HepG2 (cell line): ENCODE measurements at regions not wholly inside any gene's neighbourhood (a gene's known extent, or its start where the extent isn't known, plus 50 kb on each side); places are given as distances from the start of the nearest gene placed in this dataset.

ENCODE experiments used
- ATAC-seq: fragments of 200-7000 bp; cut with Tn5 transposase; 3 replicates; pipeline ENCODE4 v1.9.1; 2020; ENCODE audit warnings: mild to moderate bottlenecking, moderate library complexity
- BruUV-seq: library from RNA; stranded (reverse); fragments of 400-500 nt; replicated peaks from 2 replicates; lab custom pipeline; 2021; lab: Mats Ljungman, UMichigan
- CTCF ChIA-PET: fragments of 300-600 bp; formaldehyde crosslinking; extraction: SDS; loops from one replicate; lab custom pipeline; 2021; ENCODE audit warnings: low total read pairs, inconsistent platforms, low intra/inter-chr PET ratio; lab: Yijun Ruan, JAX
- POLR2A ChIA-PET: fragments of 350-600 bp; sonication (Branson Sonifier 250); formaldehyde crosslinking; loops from one replicate; lab custom pipeline; 2020; ENCODE audit warnings: antibody characterized with exemption, inconsistent platforms; lab: Yijun Ruan, JAX
- DNase-seq: peaks from one replicate; pipeline ENCODE4 v3.0.0-alpha.2; 2015; ENCODE audit warnings: low spot score
- FAIRE-seq: peaks from 3 replicates; lab custom pipeline; 2011; peaks lifted over from hg19 to GRCh38; lab: Jason Lieb, UNC
- H2AFZ ChIP-seq: one replicate; pipeline ENCODE4 v1.6.1; 2011; ENCODE audit warnings: low read length, inconsistent platforms
- H3K27ac ChIP-seq: fragments of 300-600 bp; 3 replicates; pipeline ENCODE4 v1.8.0; 2011; ENCODE audit warnings: mixed run types, mild to moderate bottlenecking, mixed read lengths, low read length, inconsistent platforms; ENCODE audit not compliant: insufficient read depth; ENCODE audit errors: extremely low read length
- H3K27me3 ChIP-seq, 2 experiments: fragments of 200-600 bp in 1 of 2; 2 replicates in 1 of 2; 3 replicates in 1 of 2; pipeline versions ENCODE4 v1.6.0 to v1.8.0; 2011; ENCODE audit warnings: low read length in 2 of 2, mild to moderate bottlenecking in 2 of 2, moderate library complexity in 2 of 2, inconsistent platforms in 1 of 2; ENCODE audit not compliant: insufficient read depth in 2 of 2, control insufficient read depth in 1 of 2
- H3K36me3 ChIP-seq, 2 experiments: fragments of 200-600 bp in 1 of 2; replicated peaks in 1 of 2; 2 replicates in 1 of 2; 3 replicates in 1 of 2; pipeline versions ENCODE4 v1.5.1 to v1.8.0; 2011; ENCODE audit warnings: low read length in 2 of 2, inconsistent platforms in 1 of 2; ENCODE audit not compliant: insufficient read depth in 2 of 2, control insufficient read depth in 1 of 2
- H3K4me1 ChIP-seq: 2 replicates; pipeline ENCODE4 v1.5.1; 2012; ENCODE audit warnings: low read length, inconsistent platforms; ENCODE audit not compliant: insufficient read depth
- H3K4me2 ChIP-seq: 2 replicates; pipeline ENCODE4 v1.6.0; 2011; ENCODE audit warnings: low read depth, low read length, inconsistent platforms
- H3K4me3 ChIP-seq, 3 experiments: fragments of 200-600 bp in 1 of 3; sonication (generic), shearing (Covaris generic) in 1 of 3; replicated peaks in 1 of 3; 2 replicates each; pipeline ENCODE4 v1.5.1; 2011 to 2016; ENCODE audit warnings: low read length in 3 of 3, inconsistent platforms in 2 of 3, low read depth in 2 of 3, mild to moderate bottlenecking in 2 of 3, control low read depth in 1 of 3, mixed read lengths in 1 of 3; ENCODE audit not compliant: insufficient read depth in 1 of 3
- H3K79me2 ChIP-seq: one replicate; pipeline ENCODE4 v1.6.1; 2011; ENCODE audit warnings: low read length, inconsistent platforms; ENCODE audit not compliant: insufficient read depth
- H3K9ac ChIP-seq: 2 replicates; pipeline ENCODE4 v1.6.0; 2011; ENCODE audit warnings: mild to moderate bottlenecking, low read depth, low read length, inconsistent platforms; ENCODE audit not compliant: insufficient read depth
- H3K9me3 ChIP-seq: 2 replicates; pipeline ENCODE4 v1.5.1; 2012; ENCODE audit warnings: mild to moderate bottlenecking, low read length
- H4K20me1 ChIP-seq: 2 replicates; pipeline ENCODE4 v1.6.0; 2011; ENCODE audit warnings: inconsistent platforms, mild to moderate bottlenecking, low read length, moderate library complexity; ENCODE audit not compliant: insufficient read depth
- CBX2 ChIP-seq, 2 experiments: fragments of 200-600 bp in 1 of 2; sonication (generic); formaldehyde crosslinking in 1 of 2; IDR thresholded peaks; 2 replicates each; pipeline versions ENCODE4 v1.7.0 to v1.8.1; 2018 to 2022; ENCODE audit warnings: low read depth in 2 of 2, low read length in 1 of 2, mild to moderate bottlenecking in 1 of 2, missing genetic modification reagents in 1 of 2
- HMG20A ChIP-seq: IDR thresholded peaks from 2 replicates; pipeline ENCODE4 v1.6.1; 2016; ENCODE audit warnings: borderline replicate concordance
- IRF2 ChIP-seq: IDR thresholded peaks from 2 replicates; pipeline ENCODE4 v1.6.1; 2018; ENCODE audit warnings: missing genetic modification reagents, missing compliant biosample characterization
- KLF13 ChIP-seq: sonication (generic); formaldehyde crosslinking; IDR thresholded peaks from 2 replicates; pipeline ENCODE4 v1.4.0; 2020; ENCODE audit warnings: mild to moderate bottlenecking, missing genetic modification reagents
- LBX2 ChIP-seq: sonication (generic); formaldehyde crosslinking; IDR thresholded peaks from 2 replicates; pipeline ENCODE4 v1.5.0; 2020; ENCODE audit warnings: missing genetic modification reagents, mild to moderate bottlenecking, borderline replicate concordance
- NFRKB ChIP-seq: fragments of 450-650 bp; IDR thresholded peaks from 2 replicates; pipeline ENCODE4 v1.6.1; 2017
- RNF2 ChIP-seq: fragments of 450-650 bp; conservative IDR thresholded peaks from 2 replicates; pipeline ENCODE4 v1.6.1; 2016; ENCODE audit warnings: low read depth
- SOX5 ChIP-seq: IDR thresholded peaks from 2 replicates; pipeline ENCODE4 v1.6.1; 2016; ENCODE audit warnings: borderline replicate concordance
- SRY ChIP-seq: sonication (generic); formaldehyde crosslinking; IDR thresholded peaks from 2 replicates; pipeline ENCODE4 v1.8.0; 2022; ENCODE audit warnings: mild to moderate bottlenecking, missing genetic modification reagents
- THAP11 ChIP-seq: IDR thresholded peaks from 2 replicates; pipeline ENCODE4 v1.6.1; 2016; ENCODE audit warnings: missing biosample characterization, missing genetic modification reagents
- TRIM24 ChIP-seq: sonication (generic); formaldehyde crosslinking; IDR thresholded peaks from 2 replicates; pipeline ENCODE4 v1.8.0; 2022; ENCODE audit warnings: mild to moderate bottlenecking, missing genetic modification reagents
- ZBTB4 ChIP-seq: sonication (generic); formaldehyde crosslinking; IDR thresholded peaks from 2 replicates; pipeline ENCODE4 v1.4.0; 2020; ENCODE audit warnings: missing genetic modification reagents, mild to moderate bottlenecking, borderline replicate concordance
- ZBTB7A ChIP-seq: sonication (generic); formaldehyde crosslinking; IDR thresholded peaks from 2 replicates; pipeline ENCODE4 v1.8.0; 2022; ENCODE audit warnings: mild to moderate bottlenecking, missing genetic modification reagents
- ZFP90 ChIP-seq: sonication (generic); formaldehyde crosslinking; IDR thresholded peaks from 2 replicates; pipeline ENCODE4 v1.8.0; 2022; ENCODE audit warnings: missing genetic modification reagents, mild to moderate bottlenecking, inconsistent platforms, borderline replicate concordance
- ZFX ChIP-seq: sonication (generic); formaldehyde crosslinking; IDR thresholded peaks from 2 replicates; pipeline ENCODE4 v1.4.0; 2020; ENCODE audit warnings: mild to moderate bottlenecking, low read depth, missing genetic modification reagents, moderate library complexity
- ZNF121 ChIP-seq: sonication (generic); formaldehyde crosslinking; IDR thresholded peaks from 2 replicates; pipeline ENCODE4 v1.5.0; 2020; ENCODE audit warnings: mild to moderate bottlenecking, missing genetic modification reagents
- ZNF143 ChIP-seq: sonication (generic); formaldehyde crosslinking; IDR thresholded peaks from 2 replicates; pipeline ENCODE4 v1.4.0; 2020; ENCODE audit warnings: missing genetic modification reagents
- ZNF382 ChIP-seq: sonication (generic); formaldehyde crosslinking; IDR thresholded peaks from 2 replicates; pipeline ENCODE4 v1.5.0; 2020; ENCODE audit warnings: missing genetic modification reagents, mild to moderate bottlenecking, borderline replicate concordance
- ZNF567 ChIP-seq: sonication (generic); formaldehyde crosslinking; IDR thresholded peaks from 2 replicates; pipeline ENCODE4 v1.8.1; 2023; ENCODE audit warnings: mild to moderate bottlenecking, missing genetic modification reagents, borderline replicate concordance
- ZNF784 ChIP-seq: sonication (generic); formaldehyde crosslinking; IDR thresholded peaks from 2 replicates; pipeline ENCODE4 v1.5.1; 2020; ENCODE audit warnings: missing genetic modification reagents, mild to moderate bottlenecking, borderline replicate concordance
- WGBS: methylation state at CpG from one replicate; pipeline ENCODE4 v1.1.6; 2017; ENCODE audit warnings: low lambda C conversion rate; 5-methylcytosine and 5-hydroxymethylcytosine counted together
- in situ Hi-C: cut with HindIII; loops from 2 replicates; pipeline ENCODE4 v1.10.0; 2017; ENCODE audit warnings: low pct_unique_long_range_greater_than_20kb; ENCODE audit not compliant: extremely low pct_ligation_motif_present
- intact Hi-C: fragments of 100-400 bp; cut with micrococcal nuclease; formaldehyde crosslinking; loops from one replicate; pipeline ENCODE4 v1.10.0; 2022; ENCODE audit not compliant: unreplicated experiment

DNA sequence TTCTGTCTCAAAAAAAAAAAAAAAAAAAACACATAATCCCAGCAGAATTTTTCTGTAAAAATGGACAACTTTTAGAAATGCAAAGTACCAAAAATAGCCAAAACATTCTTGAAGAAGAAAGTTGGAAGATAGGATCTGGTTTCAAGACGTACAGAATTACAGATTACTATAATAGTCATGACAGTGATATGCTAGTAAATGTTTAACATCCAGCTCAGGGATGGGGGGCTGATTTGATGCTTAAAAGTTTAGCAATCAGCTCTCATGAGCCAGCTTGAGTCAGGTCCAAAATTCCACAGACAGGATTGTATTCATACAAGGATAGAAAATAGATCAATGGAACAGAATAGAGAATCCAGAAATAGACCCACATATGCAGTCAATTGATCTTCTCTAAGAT is 100.5 kb downstream of the CYB561 start:
- DNase-seq (no peak), FAIRE-seq (no peak), ATAC-seq (no peak)
- no peak overlapping the region for H3K9ac ChIP-seq
- no TSS peak for BruUV-seq
- H3K4me2 ChIP-seq, result no peak overlapping the region
- no peaks in the 10 kb centered on the region for H4K20me1 ChIP-seq
- peaks cover 0 to 3% of the 10 kb centered on the region in 2 experiments; a peak in 1 of 5 replicates for H3K27me3 ChIP-seq
- CTCF ChIA-PET, result no interaction called here
- H3K27ac ChIP-seq, result no peak overlapping the region
- TF ChIP-seq ZNF382 (CRISPR knock-in tag) (no peak), ZBTB4 (no peak), SOX5 (no peak), RNF2 (no peak), ZBTB7A (CRISPR knock-in tag) (no peak), CBX2 (IDR thresholded peaks at IDR 0.05; ENCODE audit: low read depth, low read length) (no peak), CBX2 (CRISPR knock-in tag; IDR thresholded peaks at IDR 0.05; ENCODE audit: low read depth) (no peak), KLF13 (CRISPR knock-in tag) (no peak), ZNF121 (CRISPR knock-in tag) (no peak), ZFX (CRISPR knock-in tag) (no peak), ZNF784 (no peak), LBX2 (CRISPR knock-in tag) (no peak), ZNF143 (CRISPR knock-in tag) (no peak), THAP11 (CRISPR knock-in tag) (no peak), HMG20A (CRISPR knock-in tag) (no peak), SRY (CRISPR knock-in tag) (no peak), NFRKB (no peak), ZFP90 (CRISPR knock-in tag) (no peak), ZNF567 (CRISPR knock-in tag) (no peak), IRF2 (no peak), TRIM24 (CRISPR knock-in tag) (no peak)
- in situ Hi-C loops (no loop called here), intact Hi-C loops (no loop called here)
- WGBS, result 0% methylated on average over 1 of the region's 1 CpG
- no peaks in the 10 kb centered on the region for H3K9me3 ChIP-seq
- POLR2A ChIA-PET, result no interaction called here
- H3K36me3 ChIP-seq, result no peaks in the 10 kb centered on the region
- no peaks in the 10 kb centered on the region for H3K79me2 ChIP-seq
- no peaks in the 10 kb centered on the region for H3K4me1 ChIP-seq
- no peak overlapping the region for H2AFZ ChIP-seq
- no peak overlapping the region for H3K4me3 ChIP-seq
